ENCODE measurements at regions not wholly inside any gene's neighbourhood (a gene's known extent, or its start where the extent isn't known, plus 50 kb on each side); places are given as distances from the start of the nearest gene placed in this dataset.
"Not testable (repeated sequence)": the region's sequence is repeated elsewhere in the genome, so short reads cannot be mapped to it uniquely, and the experiment has no call there.

- in situ Hi-C loops (cut with HindIII; ENCODE audit: low sequenced_read_pairs) = no loop called here
Measured at GRCh38 chr6:145569140-145569539, 166.2 kb downstream of the EPM2A start.

- in situ Hi-C loops (cut with HindIII; ENCODE audit: low sequenced_read_pairs) = not testable (repeated sequence)
Measured at GRCh38 chr6:145570336-145570735, 165.0 kb downstream of the EPM2A start.

- in situ Hi-C loops (cut with HindIII; ENCODE audit: low sequenced_read_pairs) = not testable (repeated sequence)
Measured at GRCh38 chr6:145574269-145574668, 161.1 kb downstream of the EPM2A start.
